ENCODE measurements at regions not wholly inside any gene's neighbourhood (a gene's known extent, or its start where the extent isn't known, plus 50 kb on each side); places are given as distances from the start of the nearest gene placed in this dataset.
"Not testable (repeated sequence)": the region's sequence is repeated elsewhere in the genome, so short reads cannot be mapped to it uniquely, and the experiment has no call there.

DNA sequence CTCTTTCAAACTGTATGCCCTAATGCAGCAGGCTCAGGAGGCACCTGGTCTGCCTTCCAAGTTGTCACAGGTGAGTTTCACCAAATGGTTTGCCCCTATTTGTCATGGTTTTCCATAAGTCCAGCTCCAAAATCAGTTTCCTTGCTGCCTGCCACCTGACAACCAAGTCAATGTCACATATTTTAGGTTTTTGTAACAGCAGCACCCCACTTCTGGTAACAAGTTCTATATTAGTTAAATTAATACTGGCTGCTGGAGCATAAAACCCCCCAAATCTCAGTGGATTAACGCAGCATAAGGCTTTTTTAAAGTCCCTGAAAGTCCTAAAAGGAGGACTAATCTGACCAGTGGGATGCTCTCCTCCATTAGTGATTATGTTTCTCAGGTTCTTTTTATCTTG lies 200.7 kb downstream of the RRAGC start:
- DNase-seq: no peak

DNA sequence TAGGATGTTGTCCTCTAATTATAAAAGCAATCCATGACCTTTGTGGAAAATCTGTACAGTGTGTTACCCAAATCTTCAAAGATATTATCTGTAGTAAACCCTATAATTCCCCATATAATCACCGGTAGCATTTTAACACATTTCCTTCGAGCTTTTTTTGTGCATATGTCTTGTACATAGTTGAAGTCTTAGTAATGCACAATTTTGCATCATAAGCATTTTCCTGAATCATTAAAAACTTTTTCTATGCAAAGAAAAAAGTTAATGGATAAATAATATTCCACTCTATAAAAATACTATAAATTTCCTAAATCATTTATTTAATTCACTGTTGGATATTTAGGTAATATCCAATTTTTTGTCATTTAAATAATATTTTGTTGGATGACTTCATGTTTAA lies 201.7 kb downstream of the RRAGC start:
- no peak for DNase-seq

DNA sequence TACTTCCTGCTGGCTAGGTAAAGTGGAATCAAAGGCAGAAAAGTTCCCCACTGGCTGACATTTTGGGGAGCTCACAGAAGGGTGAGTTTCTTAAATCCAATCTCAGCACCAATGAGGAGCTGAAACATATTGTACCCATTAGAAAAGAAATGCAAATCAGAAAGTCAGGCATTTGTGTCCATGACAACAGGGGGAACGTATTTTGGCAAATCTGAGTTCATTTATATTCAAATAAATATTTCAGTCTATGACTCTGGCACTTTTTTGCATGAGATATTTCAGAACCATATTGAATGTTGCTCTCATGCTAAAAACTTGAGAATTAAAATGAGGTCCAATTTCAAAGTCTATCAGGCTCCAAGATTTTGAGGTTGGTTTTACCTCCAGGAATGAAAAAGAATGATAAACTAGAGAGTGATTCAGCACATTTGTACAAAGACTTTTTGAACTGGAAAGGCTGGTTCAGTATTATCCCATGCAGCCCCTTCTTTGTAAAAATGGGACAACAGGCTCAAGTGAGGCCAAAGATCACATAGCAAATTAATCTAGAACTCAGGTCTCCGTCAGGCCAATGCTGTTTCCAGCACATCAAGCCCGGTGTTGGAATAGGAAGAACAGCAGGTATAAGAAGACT lies 202.2 kb downstream of the RRAGC start:
- no peak for DNase-seq

DNA sequence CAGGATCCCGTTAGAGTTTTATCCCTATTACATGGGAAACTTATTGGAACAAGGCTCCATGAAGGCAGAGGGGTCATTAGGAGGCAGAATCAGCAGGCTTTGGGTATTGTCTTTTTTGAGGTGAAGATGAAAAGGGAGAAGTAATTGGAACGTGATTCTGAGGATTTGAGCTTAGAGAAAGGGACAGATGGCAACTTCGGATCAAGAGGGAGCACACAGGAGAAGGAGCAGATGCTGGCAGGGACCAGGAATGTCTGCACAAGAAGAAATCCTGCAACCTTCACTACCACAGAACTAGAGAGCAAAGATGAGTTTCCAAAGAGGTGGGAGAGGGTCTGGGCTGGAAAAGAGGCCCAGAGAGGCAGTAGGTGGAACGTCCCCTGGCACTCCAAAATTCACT lies 202.8 kb downstream of the RRAGC start:
- DNase-seq: no peak

DNA sequence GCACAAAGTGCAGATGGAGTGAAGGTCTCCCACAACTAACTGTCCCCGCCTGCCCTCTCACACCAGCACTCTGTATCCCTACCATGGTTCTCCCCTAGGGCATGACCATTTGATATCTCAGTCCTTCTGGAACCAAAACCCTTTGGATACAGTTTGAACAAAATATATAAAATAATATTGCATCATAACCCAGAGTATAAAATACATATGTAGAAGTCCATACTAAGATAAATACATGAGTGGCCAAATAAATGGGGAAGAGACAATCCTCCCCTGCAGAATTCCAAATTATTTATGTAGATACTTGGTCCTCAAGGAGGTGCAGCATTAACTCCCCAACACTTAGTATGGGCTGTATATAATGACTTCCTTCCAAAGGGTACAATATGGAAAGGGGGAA lies 207.4 kb downstream of the RRAGC start:
- no peak for DNase-seq

DNA sequence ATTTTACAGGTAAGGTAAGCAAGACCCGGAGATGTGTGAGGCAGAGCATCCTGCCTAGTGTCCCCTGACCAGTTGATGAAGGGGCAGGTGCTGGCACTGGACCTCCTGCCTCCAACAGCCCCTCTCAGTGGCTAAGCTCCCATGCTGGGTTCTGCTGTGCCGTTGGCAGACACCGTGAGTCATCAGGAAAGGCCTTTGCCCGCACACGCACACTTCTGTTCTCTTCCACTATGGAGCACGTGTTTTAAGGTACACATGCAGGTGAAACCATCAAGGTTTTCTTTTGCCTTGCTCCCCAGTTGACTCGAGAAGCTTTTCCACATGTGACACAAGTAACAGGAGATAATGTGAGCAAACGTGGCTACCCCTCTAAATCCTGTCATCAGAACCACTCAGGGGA lies 207.9 kb downstream of the RRAGC start:
- no peak for DNase-seq

DNA sequence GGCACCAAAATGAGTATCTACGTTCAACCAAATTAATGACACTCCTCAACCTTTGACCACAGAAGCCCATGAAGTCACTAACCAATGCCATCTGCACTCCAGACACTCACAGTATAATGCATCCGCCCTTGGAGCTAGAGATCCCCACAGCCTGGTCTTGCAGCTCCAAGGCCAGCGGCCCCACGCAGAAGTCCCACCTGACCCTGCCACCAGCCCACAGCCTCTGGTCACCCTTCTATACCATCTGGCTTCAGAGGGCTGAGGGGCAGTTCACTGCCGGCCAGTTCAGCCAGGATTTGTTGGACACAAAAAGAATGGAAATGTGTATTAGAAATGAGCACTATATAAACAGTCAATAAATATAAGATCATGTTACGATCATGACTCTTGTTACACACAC lies 211.2 kb downstream of the RRAGC start:
- no peak for DNase-seq

DNA sequence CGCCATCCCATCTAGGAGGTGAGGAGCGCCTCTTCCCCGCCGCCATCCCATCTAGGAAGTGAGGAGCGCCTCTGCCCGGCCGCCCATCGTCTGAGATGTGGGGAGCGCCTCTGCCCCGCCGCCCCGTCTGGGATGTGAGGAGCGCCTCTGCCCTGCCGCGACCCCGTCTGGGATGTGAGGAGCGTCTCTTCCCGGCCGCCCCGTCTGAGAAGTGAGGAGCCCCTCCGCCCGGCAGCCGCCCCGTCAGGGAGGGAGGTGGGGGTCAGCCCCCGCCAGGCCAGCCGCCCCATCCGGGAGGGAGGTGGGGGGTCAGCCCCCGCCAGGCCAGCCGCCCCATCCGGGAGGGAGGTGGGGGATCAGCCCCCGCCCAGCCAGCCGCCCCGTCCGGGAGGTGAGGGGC lies 212.2 kb downstream of the RRAGC start:
- not testable (repeated sequence) for DNase-seq

DNA sequence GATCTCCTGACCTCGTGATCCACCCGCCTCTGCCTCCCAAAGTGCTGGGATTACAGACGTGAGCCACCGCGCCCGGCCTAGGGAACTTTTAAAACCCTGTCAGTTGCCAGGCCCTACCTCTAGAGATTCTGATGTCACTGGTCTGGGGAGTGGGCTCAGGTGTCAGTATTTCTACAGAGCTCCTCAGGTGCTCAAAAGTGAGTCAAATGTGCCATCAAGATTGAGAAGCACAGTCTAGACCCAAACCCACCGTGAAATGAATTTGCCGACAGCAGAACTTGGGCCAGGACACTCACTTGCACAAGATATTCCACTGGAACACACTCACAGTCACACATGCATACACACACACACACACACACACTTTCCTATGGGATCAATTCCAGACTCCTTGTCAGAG lies 215.5 kb downstream of the RRAGC start:
- DNase-seq: no peak

DNA sequence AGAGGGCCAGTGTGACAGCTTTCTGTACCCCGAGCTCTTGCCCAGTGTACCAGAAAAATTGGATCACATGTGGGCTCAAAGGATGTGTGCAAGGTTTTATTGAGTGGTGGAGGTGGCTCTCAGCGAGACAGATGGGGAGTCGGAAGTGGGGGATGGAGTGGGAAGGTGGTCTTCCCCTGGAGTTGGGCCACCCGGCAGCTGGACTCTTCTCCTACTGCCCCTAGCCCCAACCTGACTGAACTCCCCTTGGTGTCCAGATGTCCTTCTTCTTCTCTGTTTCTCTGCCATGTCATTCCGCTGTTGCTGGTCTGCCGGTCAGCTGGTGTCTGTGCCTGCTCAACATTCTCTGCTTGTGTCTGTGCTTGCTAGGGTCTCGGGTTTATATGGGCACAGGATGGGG lies 217.9 kb downstream of the RRAGC start:
- no peak for DNase-seq

DNA sequence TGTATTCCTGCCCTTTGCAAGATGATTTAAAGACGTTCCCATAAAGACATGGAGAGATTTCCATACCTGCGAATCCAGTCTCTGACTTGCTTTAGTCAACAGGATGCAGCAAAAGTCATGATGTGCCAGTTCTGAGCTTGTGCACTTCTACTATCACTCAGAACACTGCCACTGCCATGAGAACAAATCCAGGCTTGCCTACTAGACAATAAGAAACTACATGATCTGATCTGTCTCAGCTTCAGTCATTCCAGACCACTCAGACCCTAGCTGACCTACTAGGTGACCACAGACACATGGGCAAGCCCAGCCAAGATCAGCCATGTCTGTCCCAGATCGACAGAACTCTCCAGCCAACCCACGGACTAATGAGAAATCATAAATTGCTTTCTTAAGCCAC lies 219.2 kb downstream of the RRAGC start:
- DNase-seq: no peak

DNA sequence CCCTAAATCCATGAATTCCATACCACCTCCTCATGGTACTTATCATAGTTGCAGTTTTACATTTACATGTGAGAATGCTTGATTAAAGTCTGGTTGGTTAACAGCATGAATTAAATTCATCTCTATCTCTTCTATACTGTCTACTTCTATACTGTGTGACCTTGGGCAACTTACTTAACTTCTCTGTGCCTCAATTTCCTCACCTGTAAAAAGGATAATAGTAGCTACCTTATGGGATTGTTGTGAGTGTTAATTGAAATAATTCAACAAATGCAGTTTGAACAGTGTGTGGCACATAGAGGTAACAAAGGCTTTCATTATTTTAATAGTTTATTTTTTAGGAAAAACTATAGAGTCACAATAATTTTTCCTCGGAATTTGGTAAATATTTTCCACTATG lies 231.3 kb downstream of the RRAGC start:
- DNase-seq: no peak

DNA sequence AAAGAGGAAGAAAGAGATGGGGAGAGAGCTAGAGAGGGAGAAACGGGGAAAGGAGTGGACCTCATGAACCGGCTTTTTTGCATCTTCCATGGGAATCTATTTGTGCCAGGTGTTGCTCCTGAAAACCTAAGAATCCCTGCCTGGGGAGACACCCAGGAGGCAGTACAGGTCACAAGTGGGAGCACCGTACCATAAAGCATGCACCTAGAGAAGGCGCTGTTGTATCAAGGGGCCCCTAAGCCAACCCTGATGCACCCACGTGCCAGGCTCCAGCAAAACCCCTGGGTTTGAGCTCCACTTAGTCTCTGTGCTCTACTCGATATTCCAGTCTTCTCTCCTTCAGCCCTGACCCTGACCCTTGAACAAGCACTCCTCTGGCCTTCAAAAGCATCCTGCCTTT lies 233.6 kb downstream of the RRAGC start:
- DNase-seq: no peak

DNA sequence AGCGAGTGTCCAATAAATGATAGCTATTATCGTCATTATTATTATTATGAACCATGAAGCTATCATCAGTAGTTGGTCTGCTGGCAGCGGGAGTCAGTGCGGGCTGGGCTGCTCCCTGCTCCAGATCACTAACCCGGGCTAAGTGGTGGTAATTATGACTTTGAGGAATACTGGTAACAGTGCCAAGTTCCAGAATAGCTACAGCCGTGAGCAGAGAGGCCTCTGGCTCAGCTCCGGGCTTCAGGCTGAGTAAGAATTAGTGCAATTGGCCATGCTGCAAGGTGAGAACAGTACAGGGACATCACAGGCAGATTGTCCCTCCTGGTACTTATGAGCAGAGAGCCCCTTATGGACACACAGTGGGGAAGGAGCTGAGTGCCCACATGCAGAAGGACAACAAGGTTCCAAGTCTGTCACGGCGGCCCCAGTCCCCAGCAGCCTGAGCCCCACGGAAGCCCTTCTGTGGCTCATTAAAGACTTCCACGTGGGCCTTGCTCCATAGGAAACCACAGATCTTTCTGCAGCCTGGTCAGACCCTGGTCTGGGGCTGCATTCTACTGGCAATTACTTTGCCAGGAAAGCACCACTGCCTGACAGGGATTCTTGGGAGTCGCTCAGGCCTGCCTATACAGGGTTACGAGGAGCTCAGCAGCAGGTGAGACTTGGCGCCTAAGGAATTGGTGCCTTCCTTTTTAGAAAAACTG lies 235.1 kb downstream of the RRAGC start:
- no peak for DNase-seq

DNA sequence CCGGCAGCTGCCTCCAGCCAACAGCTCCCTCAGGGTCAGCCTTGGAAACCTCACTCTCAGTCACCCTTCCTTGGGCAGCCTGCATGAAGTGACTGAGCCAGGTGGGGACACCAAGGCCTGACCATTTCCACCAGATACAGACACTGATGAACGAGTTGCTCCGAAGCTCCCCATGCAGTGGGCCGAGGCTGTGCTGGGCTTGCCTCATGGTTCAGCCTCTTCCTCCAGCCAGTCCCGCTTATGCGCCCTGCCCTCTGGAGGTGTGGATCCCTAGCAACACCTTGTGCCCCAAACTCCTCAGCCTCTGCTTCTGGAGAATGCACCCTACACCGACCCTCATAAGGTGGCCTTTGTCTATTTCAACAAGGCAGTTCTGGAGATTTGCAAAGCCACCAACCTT lies 236.0 kb downstream of the RRAGC start:
- DNase-seq: no peak

DNA sequence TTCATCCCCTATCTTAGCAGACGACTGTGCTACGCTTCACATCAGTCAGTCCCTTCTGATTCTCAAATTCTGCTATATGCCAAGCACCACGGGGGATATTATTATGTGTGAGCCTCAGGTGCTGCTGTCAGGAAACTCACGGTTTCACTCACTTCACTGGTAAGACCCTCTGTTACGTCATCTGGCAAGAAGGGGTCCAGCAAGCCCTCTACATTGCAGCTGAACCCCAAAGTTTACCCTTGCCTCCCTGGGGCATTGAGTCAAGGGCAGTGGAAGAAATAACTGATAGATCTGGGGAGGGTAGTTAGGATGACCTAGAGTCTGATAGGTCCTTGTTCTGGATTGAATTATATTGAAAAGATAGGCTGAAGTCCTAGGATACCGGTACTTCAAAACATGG lies 237.4 kb downstream of the RRAGC start:
- DNase-seq: no peak

DNA sequence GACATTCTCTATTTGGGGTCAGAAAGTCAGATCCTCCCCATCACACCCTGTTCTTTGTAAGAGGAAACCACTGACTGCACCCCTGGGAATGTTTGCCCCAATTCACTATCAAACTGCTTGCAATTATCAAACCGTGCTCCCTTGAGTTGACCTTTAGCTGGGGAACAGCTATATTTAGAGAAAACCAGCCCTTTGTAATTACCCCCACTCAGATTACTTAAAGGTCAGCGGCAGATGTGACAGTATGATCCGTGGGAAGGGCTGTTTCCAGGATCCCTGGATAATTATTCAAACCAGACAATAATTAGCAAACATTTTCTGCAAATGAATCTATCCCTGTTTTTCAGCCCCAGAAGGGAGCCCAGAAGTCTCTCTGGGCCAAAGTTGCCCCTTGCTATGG lies 242.7 kb downstream of the RRAGC start:
- DNase-seq: no peak

DNA sequence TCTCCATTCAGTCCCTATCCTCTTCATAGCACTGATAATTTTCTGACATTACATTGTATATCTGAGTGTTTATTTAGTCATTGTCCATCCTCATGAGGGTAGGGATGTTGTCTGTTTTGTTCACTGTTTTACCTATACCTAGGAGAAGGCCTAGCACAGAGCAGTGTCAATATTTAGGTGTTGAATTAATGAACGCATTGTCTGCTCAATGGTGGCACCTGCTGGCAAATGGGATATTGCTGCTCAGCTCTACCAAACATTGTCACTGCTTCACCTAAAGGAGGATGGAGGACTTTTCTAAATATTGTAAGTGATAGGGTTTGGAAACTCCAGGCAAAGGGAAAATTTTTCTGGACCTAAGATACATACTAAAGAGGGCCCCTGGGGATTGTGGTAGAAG lies 243.9 kb downstream of the RRAGC start:
- DNase-seq: no peak

DNA sequence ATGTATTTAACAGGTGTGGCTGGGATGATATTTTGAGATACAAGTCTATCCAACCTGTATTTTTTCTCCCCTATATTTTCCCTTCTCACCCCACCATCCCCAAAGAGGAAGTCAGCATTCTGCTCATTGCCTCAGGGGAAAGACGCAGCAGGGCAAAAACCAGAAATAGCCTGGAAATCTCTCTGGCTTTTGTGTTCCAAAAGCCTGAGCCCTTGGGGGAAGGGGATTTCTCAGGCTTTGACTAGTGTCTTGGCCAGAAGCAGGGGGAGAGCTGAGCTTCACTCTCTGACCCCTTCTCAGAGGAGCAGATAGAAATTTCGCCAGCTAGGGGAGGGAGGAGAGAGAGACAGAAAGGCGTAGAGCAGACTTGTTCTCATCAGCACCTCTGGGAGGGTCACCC lies 244.7 kb downstream of the RRAGC start:
- DNase-seq: no peak

DNA sequence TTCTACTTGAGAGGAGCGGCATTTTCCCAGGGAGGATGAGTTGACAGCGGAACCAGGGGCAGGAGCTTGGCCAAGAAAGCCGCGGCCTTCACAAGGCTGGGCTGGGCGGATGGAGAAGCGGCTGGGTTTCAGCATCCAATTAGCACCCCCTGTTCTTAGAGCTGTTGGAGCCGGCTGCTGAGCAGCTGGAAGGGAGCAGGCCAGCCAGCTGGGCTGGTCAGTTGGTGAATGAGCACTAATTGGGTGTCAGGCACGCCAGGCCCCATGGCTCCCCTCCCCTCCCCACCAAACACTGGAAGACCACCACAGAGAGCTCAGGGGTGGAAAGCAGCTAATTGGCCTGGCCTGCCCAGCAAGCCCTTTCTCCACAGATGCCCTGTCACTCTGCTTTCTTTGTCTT lies 245.6 kb downstream of the RRAGC start:
- DNase-seq: no peak

DNA sequence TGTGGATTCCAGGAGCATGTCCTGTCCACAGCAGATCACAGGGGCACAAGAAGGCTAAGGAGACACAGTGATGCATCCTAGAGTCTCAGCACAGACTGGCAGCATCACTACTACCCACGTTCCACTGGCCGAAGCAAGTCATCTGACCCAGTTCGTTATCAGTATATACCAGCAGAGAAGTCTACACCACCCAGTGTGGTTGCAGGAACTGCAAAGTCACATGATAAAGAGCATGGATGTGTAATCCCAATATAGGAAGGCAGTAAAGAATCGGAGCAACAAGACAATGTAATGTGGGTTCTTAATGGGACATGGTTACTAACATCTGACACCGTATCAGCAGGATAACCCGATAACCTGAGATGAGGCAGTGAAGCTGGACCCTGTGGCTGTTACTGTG lies 246.6 kb downstream of the RRAGC start:
- no peak for DNase-seq

DNA sequence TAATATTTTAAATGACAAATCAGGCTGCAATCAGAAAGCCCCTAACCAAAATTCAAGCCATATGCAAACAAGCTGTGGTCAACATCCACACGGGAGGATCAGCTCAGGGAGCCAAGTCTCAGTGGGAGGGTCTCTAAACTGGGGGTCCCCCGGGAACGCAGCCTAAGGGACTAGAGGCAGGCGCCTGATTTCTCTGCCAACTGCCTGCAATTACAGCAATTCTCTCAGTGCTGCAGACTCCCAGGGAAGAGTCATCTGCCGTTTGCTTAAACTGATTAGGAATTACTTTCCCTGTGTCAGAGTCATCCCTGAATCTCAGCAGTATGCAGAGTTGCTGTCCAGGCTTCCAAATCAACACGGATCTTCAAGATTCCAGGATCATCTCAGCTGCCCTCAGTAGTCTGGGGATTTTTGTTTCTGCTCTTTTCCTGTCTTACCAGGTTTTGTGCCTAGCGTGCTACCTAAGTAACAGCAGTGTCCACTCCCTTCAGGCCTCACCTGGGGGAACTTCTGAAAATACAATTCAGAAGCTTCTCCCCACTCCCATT lies 247.8 kb downstream of the RRAGC start:
- no peak for DNase-seq

DNA sequence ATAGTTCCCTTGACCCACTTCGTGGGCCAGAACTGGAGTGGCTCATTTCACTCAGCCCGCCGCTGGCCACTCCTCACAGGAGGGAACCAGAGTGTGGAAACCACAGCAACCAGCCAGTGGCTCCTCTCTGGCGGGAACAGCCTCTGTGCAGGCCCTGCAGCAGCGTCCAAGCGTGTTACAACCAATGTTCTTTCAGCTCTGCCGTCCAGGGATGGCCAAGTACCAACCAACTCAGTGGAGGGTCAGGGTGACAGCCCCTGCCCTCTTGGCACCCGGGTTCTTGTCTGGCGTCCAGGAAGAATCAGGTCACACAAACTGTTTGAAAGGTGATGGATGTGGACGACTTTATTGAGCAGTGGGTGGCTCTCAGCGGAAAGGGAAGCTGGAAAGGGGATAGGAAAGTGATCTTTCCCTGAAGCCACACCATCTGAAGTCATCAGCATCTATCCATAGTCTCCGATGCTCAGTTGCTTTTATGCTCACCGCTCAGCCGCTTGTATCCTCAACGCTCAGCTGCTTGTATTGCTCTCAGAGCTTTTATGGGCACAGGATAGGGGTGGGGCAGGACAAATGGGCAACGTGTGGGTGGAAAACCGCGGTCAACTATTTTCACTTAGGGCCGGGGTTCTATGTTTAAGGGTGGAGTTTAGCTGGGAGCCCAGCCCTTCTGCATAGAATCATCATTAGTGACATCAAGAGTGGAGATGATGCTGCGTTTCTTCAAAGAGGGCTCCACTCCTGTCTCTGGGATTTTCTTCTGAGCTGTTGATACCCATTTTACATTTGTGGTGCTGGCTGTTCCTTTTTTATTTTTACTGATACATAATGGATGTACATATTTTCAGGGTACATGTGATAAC lies 250.2 kb downstream of the RRAGC start:
- no peak for DNase-seq

Data from activated effector memory CD4-positive, alpha-beta T cell treated with Interleukin-2 at 50 U/mL for 16 hours (primary cell).